Neural cell (in vitro differentiated cells): ENCODE measurements at regions not wholly inside any gene's neighbourhood (a gene's known extent, or its start where the extent isn't known, plus 50 kb on each side); places are given as distances from the start of the nearest gene placed in this dataset.

Experiments
- CTCF ChIP-seq: fragments of 450-650 bp; IDR thresholded peaks from 2 replicates; pipeline ENCODE4 v1.5.1; 2014; ENCODE audit warnings: antibody characterized with exemption, mild to moderate bottlenecking, moderate library complexity; ENCODE audit not compliant: poor library complexity, severe bottlenecking
- POLR2AphosphoS5 ChIP-seq: IDR thresholded peaks from 2 replicates; pipeline ENCODE4 v1.6.1; 2012
- RAD21 ChIP-seq: fragments of 450-650 bp; conservative IDR thresholded peaks from 2 replicates; pipeline ENCODE4 v1.6.1; 2014; ENCODE audit warnings: antibody characterized with exemption, mild to moderate bottlenecking, moderate library complexity
- TF ChIP-seq, protein P1 (sequence below): IDR thresholded peaks from 2 replicates; pipeline ENCODE4 v1.6.1; 2012; ENCODE audit warnings: borderline replicate concordance

DNA sequence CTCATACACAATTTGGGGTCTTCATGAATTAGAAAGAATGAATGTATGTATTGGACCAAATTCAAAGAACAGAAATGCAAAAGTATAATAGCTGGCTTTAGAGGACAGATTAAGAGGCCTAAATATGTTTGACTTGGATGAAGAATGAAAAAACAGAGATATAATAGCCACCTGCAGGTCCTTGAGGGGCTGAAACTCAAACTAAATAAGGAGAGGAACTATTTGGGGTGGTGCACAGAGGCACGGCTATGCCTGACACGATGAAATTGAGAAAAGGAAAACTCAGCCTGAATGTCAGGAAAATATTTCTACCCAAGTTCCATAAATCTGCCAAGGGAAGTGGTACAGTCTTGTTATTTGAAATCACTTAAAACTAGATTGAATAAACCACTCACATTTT, 222.9 kb upstream of the DDHD1 start:
- no peak for TF ChIP-seq CTCF
- TF ChIP-seq POLR2AphosphoS5 = no peak
- TF ChIP-seq RAD21 = no peak
- TF ChIP-seq, protein P1, sequence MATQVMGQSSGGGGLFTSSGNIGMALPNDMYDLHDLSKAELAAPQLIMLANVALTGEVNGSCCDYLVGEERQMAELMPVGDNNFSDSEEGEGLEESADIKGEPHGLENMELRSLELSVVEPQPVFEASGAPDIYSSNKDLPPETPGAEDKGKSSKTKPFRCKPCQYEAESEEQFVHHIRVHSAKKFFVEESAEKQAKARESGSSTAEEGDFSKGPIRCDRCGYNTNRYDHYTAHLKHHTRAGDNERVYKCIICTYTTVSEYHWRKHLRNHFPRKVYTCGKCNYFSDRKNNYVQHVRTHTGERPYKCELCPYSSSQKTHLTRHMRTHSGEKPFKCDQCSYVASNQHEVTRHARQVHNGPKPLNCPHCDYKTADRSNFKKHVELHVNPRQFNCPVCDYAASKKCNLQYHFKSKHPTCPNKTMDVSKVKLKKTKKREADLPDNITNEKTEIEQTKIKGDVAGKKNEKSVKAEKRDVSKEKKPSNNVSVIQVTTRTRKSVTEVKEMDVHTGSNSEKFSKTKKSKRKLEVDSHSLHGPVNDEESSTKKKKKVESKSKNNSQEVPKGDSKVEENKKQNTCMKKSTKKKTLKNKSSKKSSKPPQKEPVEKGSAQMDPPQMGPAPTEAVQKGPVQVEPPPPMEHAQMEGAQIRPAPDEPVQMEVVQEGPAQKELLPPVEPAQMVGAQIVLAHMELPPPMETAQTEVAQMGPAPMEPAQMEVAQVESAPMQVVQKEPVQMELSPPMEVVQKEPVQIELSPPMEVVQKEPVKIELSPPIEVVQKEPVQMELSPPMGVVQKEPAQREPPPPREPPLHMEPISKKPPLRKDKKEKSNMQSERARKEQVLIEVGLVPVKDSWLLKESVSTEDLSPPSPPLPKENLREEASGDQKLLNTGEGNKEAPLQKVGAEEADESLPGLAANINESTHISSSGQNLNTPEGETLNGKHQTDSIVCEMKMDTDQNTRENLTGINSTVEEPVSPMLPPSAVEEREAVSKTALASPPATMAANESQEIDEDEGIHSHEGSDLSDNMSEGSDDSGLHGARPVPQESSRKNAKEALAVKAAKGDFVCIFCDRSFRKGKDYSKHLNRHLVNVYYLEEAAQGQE = no peak
